OCI-LY3 (cell line): ENCODE measurements at regions not wholly inside any gene's neighbourhood (a gene's known extent, or its start where the extent isn't known, plus 50 kb on each side); places are given as distances from the start of the nearest gene placed in this dataset.

Source experiments
- H2AFZ ChIP-seq: fragments of 200-600, 300-600 bp; shearing (Covaris generic); 2 replicates; pipeline ENCODE4 v1.6.0; 2014; ENCODE audit warnings: antibody characterized with exemption, low read depth, low read length
- H3K27ac ChIP-seq: fragments of 200-600, 300-600 bp; sonication (generic); 2 replicates; pipeline ENCODE4 v1.5.1; 2014; ENCODE audit warnings: mild to moderate bottlenecking, low read length, moderate library complexity, mixed read lengths
- H3K27me3 ChIP-seq: fragments of 200-600, 300-600 bp; sonication (generic); 2 replicates; pipeline ENCODE4 v1.6.1; 2014; ENCODE audit warnings: low read depth, low read length, mixed read lengths
- H3K36me3 ChIP-seq: fragments of 200-600, 300-600 bp; sonication (generic); replicated peaks from 2 replicates; pipeline ENCODE3; 2014; ENCODE audit warnings: low read depth, low read length, mixed read lengths
- H3K4me1 ChIP-seq: fragments of 300-600, 200-600 bp; sonication (generic); 2 replicates; pipeline ENCODE4 v1.6.1; 2014; ENCODE audit warnings: low read length, mixed read lengths
- H3K4me2 ChIP-seq: fragments of 200-600, 300-600 bp; sonication (generic); 2 replicates; pipeline ENCODE4 v1.6.1; 2014; ENCODE audit warnings: low read length, mixed read lengths
- H3K4me3 ChIP-seq: fragments of 300-600, 200-600 bp; sonication (generic); 2 replicates; pipeline ENCODE4 v1.5.1; 2014; ENCODE audit warnings: antibody characterized with exemption, mild to moderate bottlenecking, low read length, moderate library complexity
- H3K79me2 ChIP-seq: fragments of 300-600, 200-600 bp; shearing (Covaris generic); 2 replicates; pipeline ENCODE4 v1.6.1; 2014; ENCODE audit warnings: mild to moderate bottlenecking, low read length, mixed read lengths
- H3K9ac ChIP-seq: fragments of 300-600, 200-600 bp; shearing (Covaris generic); 2 replicates; pipeline ENCODE4 v1.6.0; 2014; ENCODE audit warnings: mild to moderate bottlenecking, low read length, moderate library complexity
- H3K9me3 ChIP-seq: fragments of 200-600, 300-600 bp; shearing (Covaris generic); 2 replicates; pipeline ENCODE4 v1.6.1; 2014; ENCODE audit warnings: low read length, mixed read lengths; ENCODE audit not compliant: insufficient read depth
- H4K20me1 ChIP-seq: fragments of 200-600, 300-600 bp; sonication (generic); 2 replicates; pipeline ENCODE4 v1.6.1; 2016; ENCODE audit warnings: low read length, mixed read lengths; ENCODE audit not compliant: insufficient read depth
- CTCF ChIP-seq: fragments of 200-600, 300-600 bp; sonication (generic); IDR thresholded peaks from 2 replicates; pipeline ENCODE4 v1.5.1; 2014; ENCODE audit warnings: antibody characterized with exemption, low read length, low read depth
- EZH2phosphoT487 ChIP-seq: fragments of 200-600 bp; shearing (Covaris generic); IDR thresholded peaks from 2 replicates; pipeline ENCODE4 v1.6.1; 2018; ENCODE audit warnings: antibody characterized with exemption, mixed run types, low read depth

- Histone ChIP-seq H3K4me3 (no peak overlapping the region), H3K79me2 (no peaks in the 10 kb centered on the region), H2AFZ (no peak overlapping the region), H3K9me3 (no peaks in the 10 kb centered on the region), H3K36me3 (no peaks in the 10 kb centered on the region), H3K27ac (no peak overlapping the region), H3K4me1 (peaks cover 24% of the 10 kb centered on the region), H3K4me2 (no peak overlapping the region), H4K20me1 (no peaks in the 10 kb centered on the region), H3K27me3 (no peaks in the 10 kb centered on the region), H3K9ac (no peak overlapping the region)
- TF ChIP-seq CTCF: peak; percentile 51
- no peak for TF ChIP-seq EZH2phosphoT487
Observed at GRCh38 chr15:60079210-60079609, 75.1 kb downstream of the FOXB1 start.

GRCh38 chr15:60081976-60082375 lies 77.9 kb downstream of the FOXB1 start:
- H3K9me3 ChIP-seq: no peaks in the 10 kb centered on the region
- H3K4me3 ChIP-seq: no peak overlapping the region
- no peak overlapping the region for H2AFZ ChIP-seq
- peaks cover 50% of the 10 kb centered on the region for H3K4me1 ChIP-seq
- H3K36me3 ChIP-seq: no peaks in the 10 kb centered on the region
- no peak for TF ChIP-seq CTCF
- TF ChIP-seq EZH2phosphoT487: no peak
- H4K20me1 ChIP-seq: no peaks in the 10 kb centered on the region
- H3K27ac ChIP-seq: no peak overlapping the region
- no peak overlapping the region for H3K9ac ChIP-seq
- H3K27me3 ChIP-seq: no peaks in the 10 kb centered on the region
- H3K79me2 ChIP-seq: no peaks in the 10 kb centered on the region
- H3K4me2 ChIP-seq: no peak overlapping the region

- peak overlapping the region; percentile 29 for H3K4me2 ChIP-seq
- H3K27ac ChIP-seq: no peak overlapping the region
- 0 out of 2 replicates have a peak overlapping the region, but pooled peaks have one; percentile 10 for H2AFZ ChIP-seq
- H3K27me3 ChIP-seq: no peaks in the 10 kb centered on the region
- H3K9me3 ChIP-seq: no peaks in the 10 kb centered on the region
- no peaks in the 10 kb centered on the region for H3K79me2 ChIP-seq
- peak overlapping the region; percentile 1; the same call in 1 of the 2 replicates for H3K9ac ChIP-seq
- no peak for TF ChIP-seq EZH2phosphoT487
- no peak overlapping the region for H3K4me3 ChIP-seq
- no peaks in the 10 kb centered on the region for H4K20me1 ChIP-seq
- H3K36me3 ChIP-seq: no peaks in the 10 kb centered on the region
- H3K4me1 ChIP-seq: peaks cover 51% of the 10 kb centered on the region
Observed at GRCh38 chr15:60083318-60083717, 79.2 kb downstream of the FOXB1 start.

- Histone ChIP-seq H3K9ac (no peak overlapping the region), H2AFZ (no peak overlapping the region), H3K4me2 (peak overlapping the region; percentile 41), H3K27ac (no peak overlapping the region), H3K9me3 (no peaks in the 10 kb centered on the region), H3K36me3 (no peaks in the 10 kb centered on the region), H4K20me1 (no peaks in the 10 kb centered on the region), H3K27me3 (no peaks in the 10 kb centered on the region), H3K79me2 (no peaks in the 10 kb centered on the region), H3K4me1 (peaks cover 59% of the 10 kb centered on the region), H3K4me3 (no peak overlapping the region)
- TF ChIP-seq CTCF: no peak
- TF ChIP-seq EZH2phosphoT487: no peak
Observed at GRCh38 chr15:60086681-60087429, 82.7 kb downstream of the FOXB1 start.
